GM23338 (cell line): ENCODE measurements at regions not wholly inside any gene's neighbourhood (a gene's known extent, or its start where the extent isn't known, plus 50 kb on each side); places are given as distances from the start of the nearest gene placed in this dataset.

ENCODE experiments used
- CREB1 ChIP-seq: fragments of 250-450 bp; sonication (Bioruptor Pico); IDR thresholded peaks from 2 replicates; pipeline ENCODE4 v1.5.0; 2020; ENCODE audit warnings: low read depth, mild to moderate bottlenecking, moderate library complexity
- CTCF ChIP-seq, 2 experiments: fragments of 200-600 bp in 1 of 2; sonication (generic) in 1 of 2; conservative IDR thresholded peaks; 2 replicates each; pipeline versions ENCODE4 v1.5.1 to v1.6.1; 2016 to 2017; ENCODE audit warnings: antibody characterized with exemption in 2 of 2, low read depth in 2 of 2, mild to moderate bottlenecking in 2 of 2, moderate library complexity in 1 of 2
- EZH2 ChIP-seq: fragments of 200-600 bp; sonication (generic); IDR thresholded peaks from one replicate; pipeline ENCODE4 v1.8.0; 2017; ENCODE audit warnings: antibody characterized with exemption, mild to moderate bottlenecking, low read depth; ENCODE audit not compliant: unreplicated experiment
- EZH2phosphoT487 ChIP-seq: fragments of 200-600 bp; sonication (generic); IDR thresholded peaks from one replicate; pipeline ENCODE4 v1.8.1; 2018; ENCODE audit warnings: antibody characterized with exemption; ENCODE audit not compliant: unreplicated experiment
- JUNB ChIP-seq: IDR thresholded peaks from one replicate; pipeline ENCODE4 v1.6.1; 2016; ENCODE audit warnings: antibody characterized with exemption; ENCODE audit not compliant: unreplicated experiment
- NANOG ChIP-seq: IDR thresholded peaks from 2 replicates; pipeline ENCODE4 v1.6.1; 2016; ENCODE audit warnings: antibody characterized with exemption, borderline replicate concordance
- POLR2AphosphoS5 ChIP-seq: IDR thresholded peaks from 2 replicates; pipeline ENCODE4 v1.6.1; 2016; ENCODE audit warnings: antibody characterized with exemption, low read depth
- REST ChIP-seq: IDR thresholded peaks from one replicate; pipeline ENCODE4 v1.6.1; 2018; ENCODE audit warnings: antibody characterized with exemption; ENCODE audit not compliant: unreplicated experiment
- STAT1 ChIP-seq: IDR thresholded peaks from one replicate; pipeline ENCODE4 v1.6.1; 2016; ENCODE audit warnings: antibody characterized with exemption; ENCODE audit not compliant: unreplicated experiment
- ZNF331 ChIP-seq: fragments of 250-450 bp; sonication (Bioruptor Pico); IDR thresholded peaks from 2 replicates; pipeline ENCODE4 v1.5.0; 2020; ENCODE audit warnings: low read depth, mild to moderate bottlenecking, moderate library complexity

- TF ChIP-seq CTCF (conservative IDR thresholded peaks at IDR 0.05; ENCODE audit: low read depth in 2 of 2) (no peak), EZH2 (no peak), REST (no peak), NANOG (no peak), STAT1 (no peak), POLR2AphosphoS5 (no peak), CREB1 (CRISPR knock-in tag) (no peak), EZH2phosphoT487 (no peak), ZNF331 (CRISPR knock-in tag) (no peak), JUNB (no peak)
These were observed 125.8 kb upstream of the SLC7A11 start for GRCh38 chr4:138367942-138368341.
